Uterus (tissue), 3 donors: ENCODE measurements at regions not wholly inside any gene's neighbourhood (a gene's known extent, or its start where the extent isn't known, plus 50 kb on each side); places are given as distances from the start of the nearest gene placed in this dataset.
A peak's percentile ranks its signal among the peaks of the same experiment; 100 is the strongest.
"Not testable (repeated sequence)": the region's sequence is repeated elsewhere in the genome, so short reads cannot be mapped to it uniquely, and the experiment has no call there.

ENCODE experiments used
- DNase-seq, 2 donors: peaks; one replicate each; pipeline ENCODE4 v3.0.0-alpha.2; 2019 to 2020
- H3K27ac ChIP-seq, 2 donors: fragments of 200-600 bp; sonication (generic); 1 replicate in 1 of 2; 2 replicates in 1 of 2; pipeline ENCODE4 v1.5.1; 2016 to 2018
- H3K27me3 ChIP-seq, 2 donors: fragments of 200-600 bp; sonication (generic); one replicate each; pipeline ENCODE4 v1.5.1; 2018 to 2019; ENCODE audit warnings: control low read depth in 1 of 2
- H3K36me3 ChIP-seq, 2 donors: fragments of 200-600 bp; sonication (generic); one replicate each; pipeline ENCODE4 v1.5.1; 2019; ENCODE audit warnings: control low read depth in 1 of 2
- H3K4me1 ChIP-seq, 2 donors: fragments of 200-600 bp; sonication (generic); one replicate each; pipeline ENCODE4 v1.5.1; 2018 to 2019; ENCODE audit warnings: control low read depth in 1 of 2
- H3K4me3 ChIP-seq, 2 donors: fragments of 200-600 bp; sonication (generic); 1 replicate in 1 of 2; 2 replicates in 1 of 2; pipeline ENCODE4 v1.5.1; 2018 to 2019; ENCODE audit warnings: mild to moderate bottlenecking in 1 of 2
- H3K9me3 ChIP-seq, 2 donors: fragments of 200-600 bp; sonication (generic); one replicate each; pipeline ENCODE4 v1.5.1; 2019; ENCODE audit warnings: control low read depth in 1 of 2
- POLR2A ChIP-seq, 2 donors: fragments of 450-650 bp; IDR thresholded peaks; one replicate each; pipeline ENCODE4 v1.6.1; 2016; ENCODE audit warnings: antibody characterized with exemption in 2 of 2, mild to moderate bottlenecking in 1 of 2, moderate library complexity in 1 of 2
- intact Hi-C: fragments of 100-400 bp; cut with DNase I; formaldehyde crosslinking; loops from one replicate; pipeline ENCODE4 v1.15.1; 2023; ENCODE audit warnings: low total_unique reads
- TF ChIP-seq, protein P1 (sequence below), 4 experiments: fragments of 200-600 bp in 2 of 4; fragments of 450-650 bp in 2 of 4; sonication (generic) in 2 of 4; IDR thresholded peaks; one replicate each; pipeline ENCODE4 v1.5.1; 2016 to 2019; ENCODE audit warnings: antibody characterized with exemption in 4 of 4, mild to moderate bottlenecking in 2 of 4, moderate library complexity in 1 of 4
- donor health status: DM: yes; HTN: yes; CAD: no.

DNA sequence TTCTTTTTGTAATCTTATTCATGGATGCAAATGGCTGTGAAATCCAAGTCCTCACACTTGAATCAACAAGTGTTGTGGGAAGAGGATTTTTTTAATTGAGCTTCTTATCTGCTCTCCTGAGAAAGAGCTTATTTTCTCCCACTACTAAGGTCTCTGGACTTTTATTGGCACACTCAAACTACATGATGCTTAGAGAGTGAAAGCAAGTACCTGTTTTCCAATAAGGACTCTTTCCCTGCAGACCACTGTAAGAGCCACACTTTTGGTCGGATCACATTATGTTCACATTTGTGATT lies 546.4 kb upstream of the ARRDC3 start:
- no peaks in the 10 kb centered on the region for H3K9me3 ChIP-seq
- no peaks in the 10 kb centered on the region for H3K36me3 ChIP-seq
- TF ChIP-seq, protein P1, sequence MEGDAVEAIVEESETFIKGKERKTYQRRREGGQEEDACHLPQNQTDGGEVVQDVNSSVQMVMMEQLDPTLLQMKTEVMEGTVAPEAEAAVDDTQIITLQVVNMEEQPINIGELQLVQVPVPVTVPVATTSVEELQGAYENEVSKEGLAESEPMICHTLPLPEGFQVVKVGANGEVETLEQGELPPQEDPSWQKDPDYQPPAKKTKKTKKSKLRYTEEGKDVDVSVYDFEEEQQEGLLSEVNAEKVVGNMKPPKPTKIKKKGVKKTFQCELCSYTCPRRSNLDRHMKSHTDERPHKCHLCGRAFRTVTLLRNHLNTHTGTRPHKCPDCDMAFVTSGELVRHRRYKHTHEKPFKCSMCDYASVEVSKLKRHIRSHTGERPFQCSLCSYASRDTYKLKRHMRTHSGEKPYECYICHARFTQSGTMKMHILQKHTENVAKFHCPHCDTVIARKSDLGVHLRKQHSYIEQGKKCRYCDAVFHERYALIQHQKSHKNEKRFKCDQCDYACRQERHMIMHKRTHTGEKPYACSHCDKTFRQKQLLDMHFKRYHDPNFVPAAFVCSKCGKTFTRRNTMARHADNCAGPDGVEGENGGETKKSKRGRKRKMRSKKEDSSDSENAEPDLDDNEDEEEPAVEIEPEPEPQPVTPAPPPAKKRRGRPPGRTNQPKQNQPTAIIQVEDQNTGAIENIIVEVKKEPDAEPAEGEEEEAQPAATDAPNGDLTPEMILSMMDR (IDR thresholded peaks at IDR 0.05), result no peak
- no peak for TF ChIP-seq POLR2A (IDR thresholded peaks at IDR 0.05)
- no peaks in the 10 kb centered on the region for H3K27me3 ChIP-seq
- no peak overlapping the region for H3K4me3 ChIP-seq
- H3K4me1 ChIP-seq, result no peaks in the 10 kb centered on the region
- DNase-seq, result no peak
- no peak overlapping the region for H3K27ac ChIP-seq
- intact Hi-C loops, result no loop called here

GRCh38 chr5:91928754-91929521 lies 545.8 kb upstream of the ARRDC3 start:
- intact Hi-C loops, result no loop called here
- Histone ChIP-seq H3K36me3 (no peaks in the 10 kb centered on the region), H3K27me3 (no peaks in the 10 kb centered on the region), H3K27ac (no peak overlapping the region), H3K4me1 (no peaks in the 10 kb centered on the region), H3K9me3 (no peaks in the 10 kb centered on the region), H3K4me3 (no peak overlapping the region)
- no peak for TF ChIP-seq POLR2A (IDR thresholded peaks at IDR 0.05)
- TF ChIP-seq, protein P1 (IDR thresholded peaks at IDR 0.05), result peak in 2 of 4 experiments; percentile 25 to 27
- DNase-seq, result no peak

DNA sequence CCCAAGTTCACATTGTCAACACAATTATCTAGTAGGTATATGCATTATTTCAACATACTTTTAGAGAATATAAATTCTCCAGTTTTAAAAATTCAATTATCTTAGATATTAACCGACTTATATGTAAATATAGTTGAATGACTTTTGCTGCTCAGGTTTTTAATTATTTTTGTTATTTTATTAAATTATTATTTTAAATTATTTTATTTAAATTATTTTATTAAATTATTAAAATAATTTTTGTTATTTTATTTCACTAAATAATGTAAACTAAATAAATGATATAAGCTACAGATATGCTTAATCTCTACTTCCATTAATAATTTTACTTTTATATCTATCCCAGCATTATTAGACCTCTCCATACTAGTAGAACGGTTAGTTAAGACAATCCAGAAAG lies 544.3 kb upstream of the ARRDC3 start:
- DNase-seq, result no peak
- no peak overlapping the region for H3K27ac ChIP-seq
- intact Hi-C loops, result no loop called here
- H3K4me1 ChIP-seq, result no peaks in the 10 kb centered on the region
- no peak overlapping the region for H3K4me3 ChIP-seq
- TF ChIP-seq, protein P1 (IDR thresholded peaks at IDR 0.05), result no peak
- TF ChIP-seq POLR2A (IDR thresholded peaks at IDR 0.05), result no peak
- no peaks in the 10 kb centered on the region for H3K9me3 ChIP-seq
- H3K36me3 ChIP-seq, result no peaks in the 10 kb centered on the region
- H3K27me3 ChIP-seq, result no peaks in the 10 kb centered on the region

DNA sequence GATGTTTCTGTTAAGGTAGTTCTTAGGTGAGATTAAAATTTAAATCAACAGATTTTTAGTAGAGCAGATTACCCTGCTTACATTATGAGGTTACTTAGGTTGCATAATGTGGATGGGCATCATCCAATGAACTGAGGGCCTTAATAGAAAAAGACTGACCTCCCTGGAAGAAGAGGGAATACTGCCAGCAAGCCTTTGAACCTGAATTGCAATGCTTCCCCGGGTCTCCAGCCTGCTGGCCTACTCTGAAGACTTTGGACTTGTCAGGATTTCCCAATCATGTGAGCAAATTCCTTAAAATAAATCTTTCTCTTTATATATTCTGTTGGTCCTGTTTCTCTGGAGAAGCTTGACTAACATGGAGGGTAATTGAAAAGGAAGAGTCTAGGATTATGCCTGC lies 542.1 kb upstream of the ARRDC3 start:
- no peak overlapping the region for H3K27ac ChIP-seq
- DNase-seq, result no peak
- no peaks in the 10 kb centered on the region for H3K4me1 ChIP-seq
- no peaks in the 10 kb centered on the region for H3K36me3 ChIP-seq
- TF ChIP-seq, protein P1 (IDR thresholded peaks at IDR 0.05), result no peak
- TF ChIP-seq POLR2A (IDR thresholded peaks at IDR 0.05), result no peak
- no peaks in the 10 kb centered on the region for H3K27me3 ChIP-seq
- H3K9me3 ChIP-seq, result no peaks in the 10 kb centered on the region
- intact Hi-C loops, result no loop called here
- H3K4me3 ChIP-seq, result no peak overlapping the region

- H3K36me3 ChIP-seq, intact Hi-C loops, H3K9me3 ChIP-seq, H3K27ac ChIP-seq, DNase-seq, H3K4me1 ChIP-seq, H3K27me3 ChIP-seq, H3K4me3 ChIP-seq: not testable (repeated sequence)
Observed at GRCh38 chr5:91917037-91917814, 534.1 kb upstream of the ARRDC3 start.
